ENCODE measurements at regions not wholly inside any gene's neighbourhood (a gene's known extent, or its start where the extent isn't known, plus 50 kb on each side); places are given as distances from the start of the nearest gene placed in this dataset.
"Not testable (repeated sequence)": the region's sequence is repeated elsewhere in the genome, so short reads cannot be mapped to it uniquely, and the experiment has no call there.

GRCh38 chrX:69060631-69061408, 104.4 kb downstream of the PJA1 start:
- DNase-seq: no peak

GRCh38 chrX:69055193-69055592, 110.1 kb downstream of the PJA1 start:
- no peak for DNase-seq

DNA sequence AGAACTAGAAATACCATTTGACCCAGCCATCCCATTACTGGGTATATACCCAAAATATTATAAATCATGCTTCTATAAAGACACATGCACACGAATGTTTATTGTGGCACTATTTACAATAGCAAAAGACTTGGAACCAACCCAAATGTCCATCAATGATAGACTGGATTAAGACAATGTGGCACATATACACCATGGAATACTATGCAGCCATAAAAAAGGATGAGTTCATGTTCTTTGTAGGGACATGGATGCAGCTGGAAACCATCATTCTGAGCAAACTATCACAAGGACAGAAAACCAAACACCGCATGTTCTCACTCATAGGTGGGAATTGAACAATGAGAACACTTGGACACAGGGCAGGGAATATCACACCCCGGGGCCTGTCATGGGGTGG, 110.8 kb downstream of the PJA1 start:
- not testable (repeated sequence) for DNase-seq

DNA sequence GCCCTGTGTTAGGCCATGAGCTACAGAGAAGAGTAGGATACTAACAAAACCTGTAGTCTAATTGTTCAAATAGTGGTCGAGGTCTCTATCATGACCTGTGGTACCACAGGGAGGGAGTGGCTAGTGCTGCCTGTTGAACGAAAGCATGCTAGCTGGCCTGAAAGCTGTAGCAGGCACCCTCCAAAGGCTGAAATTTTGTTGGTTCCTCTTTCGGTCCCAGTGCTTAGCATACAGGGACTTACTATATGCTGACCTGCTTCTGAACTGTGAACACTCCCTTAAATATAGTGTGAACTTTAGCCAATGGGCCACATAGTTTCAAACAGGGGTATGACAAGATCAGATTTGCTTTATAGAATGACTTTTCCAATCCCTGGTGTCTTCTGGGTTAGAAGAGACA, 113.4 kb downstream of the PJA1 start:
- DNase-seq: no peak

DNA sequence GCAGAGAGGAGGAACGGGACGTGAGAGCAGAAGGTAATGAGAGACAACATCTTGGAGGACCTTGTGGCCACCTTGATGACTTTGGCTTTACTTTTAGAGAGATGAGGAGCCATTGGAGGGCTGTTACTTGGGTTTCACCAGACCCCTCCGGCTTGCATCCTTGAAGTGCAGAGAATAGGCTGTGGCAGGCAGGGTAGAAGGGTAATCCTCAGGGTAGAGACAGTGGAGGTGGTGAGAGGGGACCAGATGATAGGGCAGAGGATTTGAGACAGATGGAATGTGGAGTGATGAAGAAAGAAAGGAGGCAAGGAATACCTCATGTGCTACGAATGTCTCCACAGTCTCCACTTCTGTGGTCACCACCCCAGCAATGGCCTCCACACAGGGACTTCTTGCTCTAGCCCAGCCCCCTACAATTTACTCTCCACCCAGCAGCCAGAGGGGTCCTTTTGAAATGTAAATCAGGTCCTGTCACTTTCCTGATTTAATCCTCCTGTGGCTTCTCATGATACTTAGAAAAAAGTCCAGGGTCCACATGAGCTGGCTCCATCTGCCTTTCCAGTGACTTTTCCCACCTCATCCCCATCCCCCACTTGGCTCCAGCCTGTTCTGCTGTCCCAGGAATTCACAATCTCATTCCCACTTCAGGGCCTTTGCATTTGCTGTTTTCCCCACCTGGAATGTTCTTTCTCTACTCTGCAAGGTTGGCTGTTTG, 115.0 kb downstream of the PJA1 start:
- no peak for DNase-seq

DNA sequence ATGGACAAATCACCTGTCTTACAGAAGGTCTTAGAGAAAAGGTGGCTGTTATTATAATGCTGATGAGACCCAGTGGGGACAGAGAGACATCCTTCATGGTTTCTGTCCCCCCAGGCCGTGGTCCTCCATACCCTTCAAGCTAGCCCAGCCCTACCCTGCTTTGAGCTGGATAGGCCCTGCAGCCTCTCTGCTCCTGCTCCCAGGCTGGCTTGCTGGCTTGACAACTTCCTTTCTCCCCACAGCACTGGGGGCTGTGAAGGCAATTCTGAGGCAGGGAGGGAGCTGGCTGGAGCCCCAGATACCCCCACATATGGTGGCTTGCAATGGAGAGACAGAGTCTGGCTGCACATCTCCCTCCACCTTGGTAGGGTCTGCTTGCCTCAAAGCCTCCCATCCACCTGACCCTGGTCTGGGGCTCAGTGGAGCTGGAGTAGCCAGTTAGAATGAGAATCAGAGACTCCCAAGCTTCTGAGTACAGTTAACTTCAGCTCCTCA, 118.2 kb downstream of the PJA1 start:
- DNase-seq: no peak

- DNase-seq: no peak
Measured at GRCh38 chrX:69045616-69046345, 119.5 kb downstream of the PJA1 start.

GRCh38 chrX:69038816-69039215, 126.4 kb downstream of the PJA1 start:
- no peak for DNase-seq

DNA sequence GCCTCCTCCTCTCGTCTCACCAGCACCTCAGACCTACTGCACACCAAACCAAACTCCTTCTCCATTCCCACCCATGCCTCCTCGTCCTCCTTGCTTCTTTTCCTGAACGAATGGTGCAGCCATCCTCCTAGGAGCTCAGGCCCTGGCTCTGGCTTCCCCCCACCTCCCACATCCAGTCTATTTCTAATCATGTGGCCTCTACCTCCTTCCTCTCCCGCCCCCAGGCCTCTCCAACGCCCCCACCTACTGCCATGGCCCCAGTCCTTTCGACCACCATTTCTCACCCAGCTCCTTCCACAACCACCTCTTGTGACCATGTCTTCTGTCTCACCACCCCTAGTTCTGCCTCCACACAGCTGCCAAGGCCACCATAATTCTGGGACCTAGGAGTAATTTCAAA, 127.1 kb downstream of the PJA1 start:
- DNase-seq: no peak

DNA sequence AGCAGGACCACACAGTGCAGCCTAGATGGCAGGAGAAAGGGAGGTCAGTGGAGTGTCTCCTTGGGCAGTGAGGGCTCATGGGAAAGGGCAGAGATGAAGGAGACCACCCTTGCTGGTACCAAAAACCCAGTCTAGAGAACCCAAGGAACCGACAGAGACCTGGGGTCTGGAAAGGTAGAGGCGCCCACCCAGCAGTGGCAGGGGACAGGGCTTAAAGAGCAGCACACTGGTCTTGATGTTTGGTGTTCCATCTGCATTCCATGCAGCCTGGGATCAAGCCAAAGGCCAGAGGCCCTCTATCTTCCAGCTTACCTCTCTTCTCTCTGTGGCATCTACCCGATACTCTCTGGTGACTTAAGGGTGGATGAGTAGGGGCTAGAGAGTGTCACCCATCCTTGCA, 127.5 kb downstream of the PJA1 start:
- no peak for DNase-seq

- DNase-seq: no peak
Measured at GRCh38 chrX:69036674-69037573, 128.3 kb downstream of the PJA1 start.

- DNase-seq: no peak
Measured at GRCh38 chrX:69034451-69034850, 130.8 kb downstream of the PJA1 start.

GRCh38 chrX:69033936-69034335, 131.3 kb downstream of the PJA1 start:
- no peak for DNase-seq

DNA sequence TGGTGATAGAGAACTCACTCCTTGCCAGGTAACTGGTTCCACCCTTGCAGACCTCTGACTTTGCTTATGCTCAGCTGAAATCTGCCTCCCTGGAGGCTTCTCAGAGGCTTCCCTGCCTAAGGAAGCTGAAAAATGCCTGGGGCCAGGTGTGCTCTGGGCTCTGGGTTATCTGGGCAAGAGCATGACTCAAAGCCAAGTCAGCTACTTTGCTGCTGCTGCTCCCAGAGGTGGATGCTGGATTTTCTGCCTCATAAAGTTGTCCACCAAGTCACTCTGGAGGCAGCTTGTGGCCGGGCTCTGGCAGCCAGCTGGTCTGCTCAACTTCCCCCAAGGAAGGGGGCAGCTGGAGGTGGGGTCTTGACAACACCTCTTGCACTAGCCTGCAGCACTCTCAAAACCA, 132.7 kb downstream of the PJA1 start:
- DNase-seq: no peak

- no peak for DNase-seq
Measured at GRCh38 chrX:69031971-69032391, 133.3 kb downstream of the PJA1 start.

- no peak for DNase-seq
Measured at GRCh38 chrX:69031181-69031580, 134.1 kb downstream of the PJA1 start.

DNA sequence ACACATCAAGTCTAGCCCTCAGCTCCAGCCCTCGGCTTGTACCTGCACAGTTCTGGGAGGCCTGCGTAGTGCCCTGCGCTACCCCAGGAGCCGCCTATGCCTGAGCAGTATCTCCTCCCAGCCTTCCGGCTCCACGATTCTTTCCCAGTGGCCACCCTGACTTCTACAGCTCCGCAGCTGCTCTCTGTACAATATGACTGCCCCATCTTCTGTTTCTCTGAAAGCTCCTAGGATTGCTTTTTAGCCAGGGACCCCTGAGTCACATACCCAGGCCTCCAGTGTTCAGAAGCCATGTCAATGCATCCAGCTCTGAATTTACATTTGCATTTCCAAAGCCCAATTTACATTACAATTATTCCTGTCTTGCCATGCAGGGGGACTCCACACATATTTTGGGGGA, 135.5 kb downstream of the PJA1 start:
- DNase-seq: no peak

- no peak for DNase-seq
Measured at GRCh38 chrX:69028761-69029120, 136.5 kb downstream of the PJA1 start.

DNA sequence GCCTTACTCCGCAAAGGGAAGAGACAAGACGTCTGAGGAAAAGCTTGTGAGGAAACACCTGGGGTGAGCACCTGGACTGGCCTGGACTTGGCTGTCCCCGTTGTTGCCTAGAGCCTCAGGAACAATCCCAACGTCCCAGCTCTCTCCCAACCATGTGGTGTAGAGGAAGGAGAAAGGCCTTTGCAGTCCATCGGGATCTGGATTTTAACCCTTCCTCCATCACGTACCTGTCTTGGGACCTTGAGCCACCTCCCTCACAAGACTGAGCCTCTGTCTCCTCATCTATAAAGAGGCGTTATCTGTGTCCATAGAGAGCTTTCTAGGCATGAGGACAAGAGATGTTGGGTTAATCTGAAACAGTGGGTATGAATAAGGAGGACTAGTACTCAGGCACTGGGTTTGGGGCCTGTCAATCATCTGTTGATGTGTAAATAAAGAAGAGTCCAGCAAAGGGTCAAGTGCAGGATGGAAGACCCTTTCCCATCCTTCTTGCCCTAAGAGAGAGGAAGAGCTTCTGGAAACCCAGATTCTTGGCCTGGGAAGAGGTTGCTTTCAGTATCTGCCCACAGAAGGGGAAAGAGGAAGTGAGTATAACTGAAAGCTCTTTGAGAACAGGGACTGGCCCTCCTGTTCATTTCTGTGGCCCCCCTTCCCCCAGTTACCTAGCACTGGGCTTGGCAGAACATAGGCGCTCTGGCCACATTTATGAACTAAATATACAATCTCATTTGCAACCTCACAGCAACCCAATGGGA, 137.1 kb downstream of the PJA1 start:
- no peak for DNase-seq

- no peak for DNase-seq
Measured at GRCh38 chrX:69027181-69028005, 137.9 kb downstream of the PJA1 start.

GRCh38 chrX:69025802-69026301, 139.4 kb downstream of the PJA1 start:
- no peak for DNase-seq

Measured in CD4-positive, alpha-beta T cell treated with Interleukin-10 for 1 hour (primary cell).